Mesodermal cell (in vitro differentiated cells): ENCODE measurements at regions not wholly inside any gene's neighbourhood (a gene's known extent, or its start where the extent isn't known, plus 50 kb on each side); places are given as distances from the start of the nearest gene placed in this dataset.
A peak's percentile ranks its signal among the peaks of the same experiment; 100 is the strongest.

Experiments used
- H3K27ac ChIP-seq: 2 replicates; pipeline ENCODE4 v1.7.0; 2013; ENCODE audit warnings: mild to moderate bottlenecking, low read depth, low read length, moderate library complexity; ENCODE audit not compliant: severe bottlenecking
- H3K36me3 ChIP-seq: 2 replicates; pipeline ENCODE4 v1.7.1; 2013; ENCODE audit warnings: mild to moderate bottlenecking, low read length, moderate library complexity; ENCODE audit not compliant: control insufficient read depth, insufficient read depth
- H3K4me1 ChIP-seq: one replicate; pipeline ENCODE4 v1.7.1; 2013; ENCODE audit warnings: mild to moderate bottlenecking, low read length; ENCODE audit not compliant: insufficient read depth, control insufficient read depth, poor library complexity, severe bottlenecking
- H3K4me3 ChIP-seq: 2 replicates; pipeline ENCODE4 v1.7.0; 2013; ENCODE audit warnings: low read length, control low read depth, mild to moderate bottlenecking; ENCODE audit not compliant: insufficient read depth, poor library complexity, severe bottlenecking; ENCODE audit errors: extremely low read depth
- H3K9me3 ChIP-seq: 2 replicates; pipeline ENCODE4 v1.7.1; 2013; ENCODE audit warnings: mild to moderate bottlenecking, low read length, moderate library complexity; ENCODE audit not compliant: control insufficient read depth
- WGBS, 2 experiments: methylation state at CpG; one replicate each; pipeline ENCODE4 v1.1.5; 2013; ENCODE audit warnings: missing lambda C conversion rate in 2 of 2; ENCODE audit not compliant: insufficient coverage in 2 of 2; 5-methylcytosine and 5-hydroxymethylcytosine counted together

GRCh38 chr2:145601361-145601925 lies 1081.5 kb upstream of the ZEB2 start:
- Histone ChIP-seq H3K27ac (no peak overlapping the region), H3K4me1 (peaks cover 14% of the 10 kb centered on the region), H3K4me3 (no peak overlapping the region), H3K36me3 (no peaks in the 10 kb centered on the region), H3K9me3 (peaks cover 4% of the 10 kb centered on the region)
- no CpG with 5 or more reads among the region's 1 CpG for WGBS, 2 experiments

DNA sequence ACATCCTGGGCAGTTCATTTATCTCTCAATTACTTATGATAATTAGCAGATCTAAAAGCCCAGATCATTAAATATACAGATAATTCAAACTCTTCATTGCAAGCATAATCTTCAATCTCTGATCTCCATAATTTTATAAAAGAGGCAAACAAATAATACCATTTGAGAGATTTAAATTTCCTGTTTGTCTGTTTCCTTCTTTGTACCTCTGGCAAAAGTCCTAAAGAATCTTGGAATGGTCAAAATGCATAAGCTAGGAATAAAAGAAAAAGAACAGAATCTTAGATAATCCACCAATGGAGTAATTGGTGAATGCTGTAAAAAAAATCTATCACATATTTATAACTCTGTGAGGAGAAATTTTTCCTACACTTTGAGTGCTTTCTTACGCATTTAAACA lies 1080.9 kb upstream of the ZEB2 start:
- H3K27ac ChIP-seq, result no peak overlapping the region
- WGBS, 2 experiments, result 88 to 91% methylated on average over 1 of the region's 1 CpG

GRCh38 chr2:145599756-145600155 lies 1079.8 kb upstream of the ZEB2 start:
- Histone ChIP-seq H3K36me3 (no peaks in the 10 kb centered on the region), H3K4me3 (no peak overlapping the region), H3K4me1 (peaks cover 29% of the 10 kb centered on the region), H3K9me3 (peaks cover 4% of the 10 kb centered on the region), H3K27ac (no peak overlapping the region)

More for the DNA sequence above, 1080.9 kb upstream of the ZEB2 start:
- Histone ChIP-seq H3K36me3 (no peaks in the 10 kb centered on the region), H3K4me3 (no peak overlapping the region), H3K9me3 (peaks cover 4% of the 10 kb centered on the region), H3K4me1 (peaks cover 20% of the 10 kb centered on the region)

DNA sequence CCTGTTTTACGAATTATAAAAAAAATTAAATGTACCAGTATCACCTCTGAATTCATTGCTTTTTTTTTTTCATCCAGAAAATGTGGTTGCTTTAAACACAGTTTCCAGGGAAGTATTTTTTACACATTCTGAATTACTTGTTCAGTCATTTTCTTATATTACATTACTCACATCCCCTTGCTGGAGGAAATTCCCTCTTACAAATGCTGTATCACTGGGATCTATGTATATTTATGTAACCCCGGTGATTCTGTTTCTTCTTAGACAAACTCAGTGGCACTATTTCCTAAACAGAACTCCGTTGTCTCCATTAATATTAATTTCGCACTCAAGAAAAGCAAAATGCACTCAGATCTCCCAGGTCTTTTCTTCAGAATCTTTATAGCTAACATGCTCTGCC lies 1078.5 kb upstream of the ZEB2 start:
- Histone ChIP-seq H3K4me3 (no peak overlapping the region), H3K9me3 (peaks cover 4% of the 10 kb centered on the region), H3K36me3 (no peaks in the 10 kb centered on the region), H3K27ac (no peak overlapping the region), H3K4me1 (peaks cover 39% of the 10 kb centered on the region)
- 100% methylated on average over 2 to 3 of the region's 4 CpGs for WGBS, 2 experiments

GRCh38 chr2:145597809-145598208 lies 1077.9 kb upstream of the ZEB2 start:
- H3K9me3 ChIP-seq, result no peaks in the 10 kb centered on the region
- H3K4me3 ChIP-seq, result no peak overlapping the region
- peaks cover 44% of the 10 kb centered on the region for H3K4me1 ChIP-seq
- H3K36me3 ChIP-seq, result no peaks in the 10 kb centered on the region
- no peak overlapping the region for H3K27ac ChIP-seq

- H3K4me3 ChIP-seq, result no peak overlapping the region
- no peaks in the 10 kb centered on the region for H3K36me3 ChIP-seq
- H3K27ac ChIP-seq, result no peak overlapping the region
- 92% methylated on average over 1 of the region's 1 CpG; no CpG with 5 or more reads in 1 of the 2 experiments for WGBS, 2 experiments
- H3K9me3 ChIP-seq, result no peaks in the 10 kb centered on the region
- peaks cover 52% of the 10 kb centered on the region for H3K4me1 ChIP-seq
Measured at GRCh38 chr2:145597006-145597405, 1077.1 kb upstream of the ZEB2 start.

DNA sequence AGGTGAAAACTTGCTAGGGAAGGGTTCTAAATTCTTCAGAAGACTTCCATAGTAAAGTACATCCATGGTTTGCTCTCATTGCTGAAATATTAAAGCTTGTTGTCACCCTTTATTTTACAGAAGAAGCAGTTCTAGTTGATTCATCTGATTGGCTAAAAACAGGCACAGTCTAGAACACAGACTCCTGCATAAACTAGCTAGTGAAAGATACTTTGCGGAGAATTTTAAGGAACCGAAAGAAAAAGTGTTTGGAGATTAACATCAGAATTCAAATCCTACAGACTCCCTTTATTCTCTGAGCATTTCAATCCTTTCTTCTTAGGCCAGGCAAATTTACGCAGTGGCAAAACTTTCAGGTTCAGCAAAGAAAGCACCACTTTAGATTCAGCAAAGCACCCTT lies 1076.5 kb upstream of the ZEB2 start:
- Histone ChIP-seq H3K36me3 (no peaks in the 10 kb centered on the region), H3K4me3 (no peak overlapping the region), H3K9me3 (no peaks in the 10 kb centered on the region), H3K27ac (no peak overlapping the region), H3K4me1 (peaks cover 58% of the 10 kb centered on the region)
- 90 to 100% methylated on average over 2 of the region's 3 CpGs for WGBS, 2 experiments

GRCh38 chr2:145595296-145595695 lies 1075.4 kb upstream of the ZEB2 start:
- peaks cover 58% of the 10 kb centered on the region for H3K4me1 ChIP-seq
- H3K4me3 ChIP-seq, result no peak overlapping the region
- H3K9me3 ChIP-seq, result no peaks in the 10 kb centered on the region
- no peaks in the 10 kb centered on the region for H3K36me3 ChIP-seq
- H3K27ac ChIP-seq, result peak overlapping the region; percentile 68
- WGBS, 2 experiments, result 87 to 100% methylated on average over 2 of the region's 3 CpGs

GRCh38 chr2:145593991-145594614 lies 1074.2 kb upstream of the ZEB2 start:
- no peak overlapping the region for H3K4me3 ChIP-seq
- no CpG with 5 or more reads among the region's 2 CpGs for WGBS, 2 experiments
- H3K36me3 ChIP-seq, result no peaks in the 10 kb centered on the region
- peak overlapping the region; percentile 68 for H3K27ac ChIP-seq
- H3K4me1 ChIP-seq, result peaks cover 58% of the 10 kb centered on the region
- H3K9me3 ChIP-seq, result no peaks in the 10 kb centered on the region

DNA sequence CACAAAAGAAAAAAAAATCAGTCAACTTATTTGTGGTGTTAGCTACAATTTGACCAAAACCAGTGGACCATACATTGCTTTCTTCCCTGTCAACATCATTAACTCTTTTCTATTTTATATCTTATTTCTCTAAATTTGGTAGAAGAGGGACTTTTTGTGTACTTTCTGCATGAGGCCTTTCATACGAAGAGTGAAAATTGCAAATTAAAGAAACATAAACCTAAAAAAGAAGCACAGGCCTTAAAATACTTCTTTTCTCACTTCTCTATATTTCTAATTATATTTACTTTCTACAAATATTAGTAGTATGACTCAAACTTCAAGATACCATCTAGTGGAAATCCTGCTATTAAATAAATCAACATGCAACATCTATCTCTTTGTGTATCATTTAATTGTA lies 1073.4 kb upstream of the ZEB2 start:
- no CpG with 5 or more reads among the region's 1 CpG for WGBS, 2 experiments
- no peak overlapping the region for H3K27ac ChIP-seq

GRCh38 chr2:145592361-145592760 lies 1072.4 kb upstream of the ZEB2 start:
- Histone ChIP-seq H3K36me3 (no peaks in the 10 kb centered on the region), H3K4me1 (peaks cover 51% of the 10 kb centered on the region), H3K27ac (no peak overlapping the region), H3K4me3 (no peak overlapping the region), H3K9me3 (no peaks in the 10 kb centered on the region)
- WGBS, 2 experiments, result 83% methylated on average over 1 of the region's 1 CpG

More for the DNA sequence above, 1073.4 kb upstream of the ZEB2 start:
- peaks cover 56% of the 10 kb centered on the region for H3K4me1 ChIP-seq
- no peaks in the 10 kb centered on the region for H3K36me3 ChIP-seq
- H3K4me3 ChIP-seq, result no peak overlapping the region
- H3K9me3 ChIP-seq, result no peaks in the 10 kb centered on the region
